ENCODE measurements at regions not wholly inside any gene's neighbourhood (a gene's known extent, or its start where the extent isn't known, plus 50 kb on each side); places are given as distances from the start of the nearest gene placed in this dataset.

- Histone ChIP-seq H2AFZ (ENCODE audit: low read depth, low read length, severe bottlenecking) (peak overlapping the region; percentile 79), H3K9ac (ENCODE audit: low read length) (no peak overlapping the region), H3K36me3 (ENCODE audit: low read length) (no peaks in the 10 kb centered on the region), H3K79me2 (ENCODE audit: insufficient read depth, low read length) (no peaks in the 10 kb centered on the region), H3K9me3 (ENCODE audit: insufficient read depth, low read length) (no peaks in the 10 kb centered on the region), H4K20me1 (ENCODE audit: low read depth, low read length) (no peaks in the 10 kb centered on the region), H3K4me2 (ENCODE audit: low read depth, low read length, poor library complexity, severe bottlenecking) (no peak overlapping the region), H3K4me3 (ENCODE audit: insufficient read depth, low read length, poor library complexity, severe bottlenecking) (no peak overlapping the region), H3K9me2 (replicated peaks; ENCODE audit: insufficient read depth, low read length) (no peaks in the 10 kb centered on the region), H3K27me3 (ENCODE audit: low read length) (no peaks in the 10 kb centered on the region), H3K27ac (ENCODE audit: low read depth, low read length) (no peak overlapping the region), H3F3A (ENCODE audit: insufficient read depth) (no peaks in the 10 kb centered on the region)
- TF ChIP-seq EZH2phosphoT487 (conservative IDR thresholded peaks at IDR 0.05; ENCODE audit: low read length) (no peak), CTCF (IDR thresholded peaks at IDR 0.05; ENCODE audit: insufficient read depth, low read length, poor library complexity, severe bottlenecking) (no peak)
Measured at GRCh38 chr5:25025831-25026230, 381.1 kb upstream of the CDH10 start.

GRCh38 chr5:25020454-25020853, 375.7 kb upstream of the CDH10 start:
- no peaks in the 10 kb centered on the region for H3K79me2 ChIP-seq (ENCODE audit: insufficient read depth, low read length)
- no peak overlapping the region for H3K4me2 ChIP-seq (ENCODE audit: low read depth, low read length, poor library complexity, severe bottlenecking)
- H3K4me3 ChIP-seq (ENCODE audit: insufficient read depth, low read length, poor library complexity, severe bottlenecking), result no peak overlapping the region
- no peaks in the 10 kb centered on the region for H3F3A ChIP-seq (ENCODE audit: insufficient read depth)
- H4K20me1 ChIP-seq (ENCODE audit: low read depth, low read length), result no peaks in the 10 kb centered on the region
- H2AFZ ChIP-seq (ENCODE audit: low read depth, low read length, severe bottlenecking), result no peak overlapping the region
- TF ChIP-seq EZH2phosphoT487 (conservative IDR thresholded peaks at IDR 0.05; ENCODE audit: low read length), result no peak
- TF ChIP-seq CTCF (IDR thresholded peaks at IDR 0.05; ENCODE audit: insufficient read depth, low read length, poor library complexity, severe bottlenecking), result no peak
- H3K9ac ChIP-seq (ENCODE audit: low read length), result no peak overlapping the region
- H3K27ac ChIP-seq (ENCODE audit: low read depth, low read length), result no peak overlapping the region
- H3K36me3 ChIP-seq (ENCODE audit: low read length), result no peaks in the 10 kb centered on the region
- no peaks in the 10 kb centered on the region for H3K9me2 ChIP-seq (replicated peaks; ENCODE audit: insufficient read depth, low read length)
- no peaks in the 10 kb centered on the region for H3K27me3 ChIP-seq (ENCODE audit: low read length)
- H3K9me3 ChIP-seq (ENCODE audit: insufficient read depth, low read length), result 0 out of 2 replicates have a peak, but pooled peaks cover under 1% of the 10 kb centered on the region

GRCh38 chr5:25009063-25009462, 364.3 kb upstream of the CDH10 start:
- Histone ChIP-seq H3K79me2 (ENCODE audit: insufficient read depth, low read length) (no peaks in the 10 kb centered on the region), H4K20me1 (ENCODE audit: low read depth, low read length) (no peaks in the 10 kb centered on the region), H3F3A (ENCODE audit: insufficient read depth) (no peaks in the 10 kb centered on the region), H2AFZ (ENCODE audit: low read depth, low read length, severe bottlenecking) (no peak overlapping the region), H3K36me3 (ENCODE audit: low read length) (no peaks in the 10 kb centered on the region), H3K9me2 (replicated peaks; ENCODE audit: insufficient read depth, low read length) (no peaks in the 10 kb centered on the region), H3K9ac (ENCODE audit: low read length) (no peak overlapping the region), H3K4me3 (ENCODE audit: insufficient read depth, low read length, poor library complexity, severe bottlenecking) (no peak overlapping the region), H3K4me2 (ENCODE audit: low read depth, low read length, poor library complexity, severe bottlenecking) (no peak overlapping the region), H3K27me3 (ENCODE audit: low read length) (no peaks in the 10 kb centered on the region), H3K27ac (ENCODE audit: low read depth, low read length) (no peak overlapping the region), H3K9me3 (ENCODE audit: insufficient read depth, low read length) (no peaks in the 10 kb centered on the region)
- no peak for TF ChIP-seq CTCF (IDR thresholded peaks at IDR 0.05; ENCODE audit: insufficient read depth, low read length, poor library complexity, severe bottlenecking)
- TF ChIP-seq EZH2phosphoT487 (conservative IDR thresholded peaks at IDR 0.05; ENCODE audit: low read length), result no peak

Data from SU-DHL-6 (cell line).